Thyroid gland (tissue), 4 donors: ENCODE measurements at regions not wholly inside any gene's neighbourhood (a gene's known extent, or its start where the extent isn't known, plus 50 kb on each side); places are given as distances from the start of the nearest gene placed in this dataset.

Experiments used
- DNase-seq, 2 donors: peaks; one replicate each; pipeline ENCODE4 v3.0.0-alpha.2; 2019
- H3K27ac ChIP-seq, 3 donors: fragments of 200-600 bp; sonication (generic); 1 replicate in 2 of 3; 2 replicates in 1 of 3; pipeline ENCODE4 v1.5.1; 2016 to 2019; ENCODE audit warnings: mild to moderate bottlenecking in 1 of 3, moderate library complexity in 1 of 3
- H3K27me3 ChIP-seq: fragments of 200-600 bp; sonication (generic); one replicate; pipeline ENCODE4 v1.5.1; 2019
- H3K36me3 ChIP-seq, 2 donors: fragments of 200-600 bp; sonication (generic); one replicate each; pipeline ENCODE4 v1.5.1; 2016 to 2019
- H3K4me1 ChIP-seq, 2 donors: fragments of 200-600 bp; sonication (generic); one replicate each; pipeline ENCODE4 v1.5.1; 2017 to 2019
- H3K4me3 ChIP-seq, 3 donors: fragments of 200-600 bp; sonication (generic); replicated peaks in 1 of 3; 1 replicate in 2 of 3; 2 replicates in 1 of 3; pipeline ENCODE4 v1.5.1; 2016; ENCODE audit warnings: mild to moderate bottlenecking in 1 of 3
- H3K9me3 ChIP-seq: fragments of 200-600 bp; sonication (generic); one replicate; pipeline ENCODE4 v1.5.1; 2017
- CTCF ChIP-seq, 6 experiments: fragments of 200-600 bp in 3 of 6; fragments of 450-650 bp in 3 of 6; sonication (generic) in 3 of 6; IDR thresholded peaks; one replicate each; pipeline ENCODE4 v1.5.1; 2016 to 2019; ENCODE audit warnings: antibody characterized with exemption in 6 of 6, mild to moderate bottlenecking in 2 of 6, inconsistent platforms in 1 of 6, moderate library complexity in 1 of 6
- POLR2A ChIP-seq, 2 donors: fragments of 450-650 bp; IDR thresholded peaks; one replicate each; pipeline ENCODE4 v1.6.1; 2017; ENCODE audit warnings: antibody characterized with exemption in 2 of 2, mild to moderate bottlenecking in 2 of 2, moderate library complexity in 1 of 2
- WGBS, 2 donors: methylation state at CpG; one replicate each; pipeline ENCODE4 v1.1.5; 2017; 5-methylcytosine and 5-hydroxymethylcytosine counted together
- intact Hi-C: fragments of 100-400 bp; cut with DNase I; formaldehyde crosslinking; loops from one replicate; pipeline ENCODE4 v1.15.1; 2023

DNA sequence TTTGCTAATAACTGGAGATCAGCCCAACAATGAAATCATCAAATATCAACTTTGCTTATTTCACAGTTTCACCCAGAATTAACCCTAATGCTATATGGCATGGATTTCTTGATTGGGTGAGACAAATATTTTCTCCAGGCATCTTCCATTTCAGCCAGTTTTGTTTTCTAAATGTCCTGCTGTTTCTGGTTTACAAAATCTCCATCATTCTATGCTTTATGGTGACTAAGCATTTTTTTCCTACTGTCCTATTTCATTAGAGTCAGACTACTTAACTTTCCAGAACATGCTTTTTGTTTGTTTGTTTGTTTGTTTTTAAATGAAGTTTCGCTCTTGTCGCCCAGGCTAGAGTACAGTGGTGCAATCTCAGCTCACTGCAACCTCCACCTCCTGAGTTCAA, 59.5 kb upstream of the EXOC2 start:
- 74 to 100% methylated on average over 2 of the region's 2 CpGs for WGBS, 2 donors
- no peaks in the 10 kb centered on the region for H3K27me3 ChIP-seq
- H3K9me3 ChIP-seq: no peaks in the 10 kb centered on the region
- intact Hi-C loops: no loop called here
- H3K27ac ChIP-seq: no peak overlapping the region
- TF ChIP-seq CTCF (IDR thresholded peaks at IDR 0.05) (no peak), POLR2A (IDR thresholded peaks at IDR 0.05) (no peak)
- no peak overlapping the region for H3K4me3 ChIP-seq
- no peaks in the 10 kb centered on the region for H3K36me3 ChIP-seq
- DNase-seq: no peak
- H3K4me1 ChIP-seq: no peaks in the 10 kb centered on the region

GRCh38 chr6:751765-752164, 58.8 kb upstream of the EXOC2 start:
- Histone ChIP-seq H3K4me1 (no peaks in the 10 kb centered on the region), H3K9me3 (no peaks in the 10 kb centered on the region), H3K36me3 (no peaks in the 10 kb centered on the region), H3K4me3 (no peak overlapping the region), H3K27ac (no peak overlapping the region), H3K27me3 (no peaks in the 10 kb centered on the region)
- no peak for DNase-seq
- 53 to 63% methylated on average over 4 of the region's 4 CpGs for WGBS, 2 donors
- intact Hi-C loops: no loop called here
- TF ChIP-seq POLR2A (IDR thresholded peaks at IDR 0.05) (no peak), CTCF (IDR thresholded peaks at IDR 0.05) (no peak)

DNA sequence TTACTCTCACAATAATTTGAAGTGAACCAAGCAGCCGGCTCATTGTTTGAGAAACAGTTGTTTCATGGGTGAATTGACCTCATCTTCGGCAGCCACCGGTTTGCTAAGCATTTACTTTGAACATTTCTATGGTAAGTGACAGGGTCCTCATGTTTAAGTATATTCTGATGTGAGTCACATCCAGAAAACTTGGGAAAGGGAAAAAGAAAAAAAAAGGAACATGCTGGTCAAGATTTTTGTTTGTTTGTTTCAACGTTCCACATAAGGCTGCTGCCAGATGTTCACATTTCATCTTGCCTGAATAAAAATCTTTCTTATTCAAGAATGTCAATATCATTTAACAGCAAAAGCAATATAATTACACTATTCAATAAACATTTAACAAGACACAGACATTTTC, 55.0 kb upstream of the EXOC2 start:
- Histone ChIP-seq H3K4me3 (no peak overlapping the region), H3K4me1 (no peaks in the 10 kb centered on the region), H3K27me3 (no peaks in the 10 kb centered on the region), H3K36me3 (no peaks in the 10 kb centered on the region), H3K9me3 (no peaks in the 10 kb centered on the region), H3K27ac (no peak overlapping the region)
- intact Hi-C loops: no loop called here
- 90% methylated on average over 4 of the region's 4 CpGs for WGBS, 2 donors
- DNase-seq: no peak
- TF ChIP-seq CTCF (IDR thresholded peaks at IDR 0.05) (no peak), POLR2A (IDR thresholded peaks at IDR 0.05) (no peak)

DNA sequence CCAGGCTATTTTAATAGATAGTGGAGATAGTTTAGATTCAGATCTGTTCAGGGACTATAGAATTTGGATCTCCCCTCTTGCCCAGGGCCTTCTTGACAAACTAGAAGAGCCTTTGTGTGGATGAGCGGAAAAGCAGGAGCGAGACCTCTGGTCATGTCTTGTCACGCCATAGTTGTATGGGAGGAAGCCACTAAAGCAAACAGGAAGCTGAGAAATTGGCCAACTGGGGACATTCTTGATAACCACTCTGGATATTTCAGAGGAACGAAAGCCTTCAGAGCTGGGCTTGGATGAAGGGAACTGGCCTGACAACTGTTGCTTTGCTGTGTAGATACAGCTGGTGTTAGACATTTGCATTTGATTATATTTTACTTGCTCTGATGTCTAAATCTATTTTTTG, 54.1 kb upstream of the EXOC2 start:
- 73 to 86% methylated on average over 4 of the region's 4 CpGs for WGBS, 2 donors
- H3K9me3 ChIP-seq: no peaks in the 10 kb centered on the region

More for the DNA sequence above, 54.1 kb upstream of the EXOC2 start:
- TF ChIP-seq CTCF (IDR thresholded peaks at IDR 0.05): no peak
- no peak for TF ChIP-seq POLR2A (IDR thresholded peaks at IDR 0.05)
- intact Hi-C loops: no loop called here
- no peaks in the 10 kb centered on the region for H3K36me3 ChIP-seq
- DNase-seq: no peak
- no peak overlapping the region for H3K27ac ChIP-seq
- H3K4me1 ChIP-seq: no peaks in the 10 kb centered on the region
- H3K27me3 ChIP-seq: no peaks in the 10 kb centered on the region
- H3K4me3 ChIP-seq: no peak overlapping the region
